ENCODE measurements at regions not wholly inside any gene's neighbourhood (a gene's known extent, or its start where the extent isn't known, plus 50 kb on each side); places are given as distances from the start of the nearest gene placed in this dataset.
A peak's percentile ranks its signal among the peaks of the same experiment; 100 is the strongest.

DNA sequence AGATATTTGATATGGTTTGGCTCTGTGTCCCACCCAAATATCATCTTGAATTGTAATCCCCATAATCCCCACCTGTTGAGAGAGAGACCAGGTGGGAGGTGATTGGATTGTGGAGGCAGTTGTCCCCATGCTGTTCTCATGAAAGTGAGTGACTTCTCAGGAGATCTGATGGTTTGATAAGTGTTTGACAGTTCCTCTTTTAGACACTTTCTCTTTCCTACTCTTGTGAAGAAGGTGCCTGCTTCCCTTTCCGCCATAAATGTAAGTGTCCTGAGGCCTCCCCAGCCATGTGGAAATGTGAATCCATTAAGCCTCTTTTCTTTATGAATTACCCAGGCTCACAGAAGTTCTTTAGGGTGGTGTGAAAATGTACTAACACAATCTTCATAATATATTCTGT lies 1404.0 kb upstream of the ADGRB3 start:
- in situ Hi-C loops (cut with HindIII; ENCODE audit: low pct_ligation_motif_present, low sequenced_read_pairs), result no loop called here
- TF ChIP-seq, protein P1, sequence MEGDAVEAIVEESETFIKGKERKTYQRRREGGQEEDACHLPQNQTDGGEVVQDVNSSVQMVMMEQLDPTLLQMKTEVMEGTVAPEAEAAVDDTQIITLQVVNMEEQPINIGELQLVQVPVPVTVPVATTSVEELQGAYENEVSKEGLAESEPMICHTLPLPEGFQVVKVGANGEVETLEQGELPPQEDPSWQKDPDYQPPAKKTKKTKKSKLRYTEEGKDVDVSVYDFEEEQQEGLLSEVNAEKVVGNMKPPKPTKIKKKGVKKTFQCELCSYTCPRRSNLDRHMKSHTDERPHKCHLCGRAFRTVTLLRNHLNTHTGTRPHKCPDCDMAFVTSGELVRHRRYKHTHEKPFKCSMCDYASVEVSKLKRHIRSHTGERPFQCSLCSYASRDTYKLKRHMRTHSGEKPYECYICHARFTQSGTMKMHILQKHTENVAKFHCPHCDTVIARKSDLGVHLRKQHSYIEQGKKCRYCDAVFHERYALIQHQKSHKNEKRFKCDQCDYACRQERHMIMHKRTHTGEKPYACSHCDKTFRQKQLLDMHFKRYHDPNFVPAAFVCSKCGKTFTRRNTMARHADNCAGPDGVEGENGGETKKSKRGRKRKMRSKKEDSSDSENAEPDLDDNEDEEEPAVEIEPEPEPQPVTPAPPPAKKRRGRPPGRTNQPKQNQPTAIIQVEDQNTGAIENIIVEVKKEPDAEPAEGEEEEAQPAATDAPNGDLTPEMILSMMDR (IDR thresholded peaks at IDR 0.05; ENCODE audit: low read depth, low read length, missing control alignments), result no peak
- no peak for DNase-seq
- H3K4me3 ChIP-seq (ENCODE audit: low read depth, low read length), result no peak overlapping the region
- H3K36me3 ChIP-seq (replicated peaks), result no peaks in the 10 kb centered on the region
- H3K27ac ChIP-seq, result no peak overlapping the region
- no peaks in the 10 kb centered on the region for H3K27me3 ChIP-seq (replicated peaks)

DNA sequence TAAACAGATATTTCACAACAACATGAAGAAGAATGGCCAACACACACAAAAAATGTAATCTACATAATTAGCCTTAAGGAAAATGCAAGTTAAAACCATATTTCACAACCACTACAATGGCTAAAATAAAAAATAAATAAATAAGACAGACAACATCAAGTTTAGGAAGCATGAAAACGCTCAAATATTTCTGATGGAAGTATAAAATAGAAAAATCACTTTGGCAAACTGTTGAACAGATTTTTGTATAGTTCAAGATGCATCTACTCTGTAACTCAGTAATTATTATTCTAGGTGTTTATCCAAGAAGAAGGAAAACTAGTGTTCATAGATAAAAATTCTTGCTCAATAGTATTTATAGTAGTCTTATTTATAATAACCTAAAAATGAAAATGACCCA lies 1410.1 kb upstream of the ADGRB3 start:
- H3K27ac ChIP-seq, result no peak overlapping the region
- in situ Hi-C loops (cut with HindIII; ENCODE audit: low pct_ligation_motif_present, low sequenced_read_pairs), result no loop called here
- no peak for DNase-seq
- no peaks in the 10 kb centered on the region for H3K27me3 ChIP-seq (replicated peaks)
- H3K36me3 ChIP-seq (replicated peaks), result no peaks in the 10 kb centered on the region
- TF ChIP-seq, protein P1 (IDR thresholded peaks at IDR 0.05; ENCODE audit: low read depth, low read length, missing control alignments), result no peak
- no peak overlapping the region for H3K4me3 ChIP-seq (ENCODE audit: low read depth, low read length)

DNA sequence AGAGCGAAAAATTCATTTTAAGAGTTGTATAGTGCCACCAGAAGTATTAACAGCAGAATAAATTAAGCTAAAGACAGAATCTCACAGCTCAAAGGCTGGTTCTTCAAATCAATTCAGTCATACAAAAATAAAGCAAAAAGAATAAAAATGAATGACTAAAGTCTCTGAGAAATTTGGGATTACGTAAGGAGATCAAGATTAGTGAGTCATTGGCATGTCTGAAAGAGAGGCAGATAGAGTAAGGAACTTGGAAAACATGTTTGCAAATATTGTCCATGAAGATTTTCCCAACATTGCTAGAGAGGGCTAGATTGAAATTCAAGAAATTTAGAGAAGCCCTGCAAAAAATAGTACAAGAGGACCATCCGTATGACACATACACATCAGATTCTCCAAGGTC lies 1413.9 kb upstream of the ADGRB3 start:
- DNase-seq, result no peak
- no peak overlapping the region for H3K4me3 ChIP-seq (ENCODE audit: low read depth, low read length)
- no peaks in the 10 kb centered on the region for H3K36me3 ChIP-seq (replicated peaks)
- H3K27ac ChIP-seq, result no peak overlapping the region
- in situ Hi-C loops (cut with HindIII; ENCODE audit: low pct_ligation_motif_present, low sequenced_read_pairs), result no loop called here
- TF ChIP-seq, protein P1 (IDR thresholded peaks at IDR 0.05; ENCODE audit: low read depth, low read length, missing control alignments), result no peak
- H3K27me3 ChIP-seq (replicated peaks), result no peaks in the 10 kb centered on the region

DNA sequence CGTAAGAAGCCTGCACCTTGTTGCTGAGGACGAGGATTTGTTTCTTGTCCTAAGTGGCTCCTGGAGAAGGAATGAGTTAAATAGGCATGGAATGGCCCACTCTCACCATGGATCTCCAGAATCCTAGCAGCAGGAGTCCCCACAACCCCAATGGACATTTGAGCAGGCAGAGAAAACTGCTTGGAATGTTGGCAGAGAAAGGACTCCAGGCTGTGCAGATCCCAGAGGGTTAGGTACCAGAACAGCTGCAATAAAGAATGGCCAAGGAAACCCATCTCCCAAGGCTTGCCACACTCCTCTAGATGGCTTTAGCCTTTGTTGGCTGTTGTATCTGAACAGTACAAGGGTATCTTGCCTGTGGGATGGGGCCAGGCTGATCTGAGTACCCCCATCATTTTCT lies 1415.7 kb upstream of the ADGRB3 start:
- Histone ChIP-seq H3K36me3 (replicated peaks) (no peaks in the 10 kb centered on the region), H3K4me3 (ENCODE audit: low read depth, low read length) (no peak overlapping the region), H3K27ac (no peak overlapping the region), H3K27me3 (replicated peaks) (no peaks in the 10 kb centered on the region)
- TF ChIP-seq, protein P1 (IDR thresholded peaks at IDR 0.05; ENCODE audit: low read depth, low read length, missing control alignments), result no peak
- DNase-seq, result no peak
- in situ Hi-C loops (cut with HindIII; ENCODE audit: low pct_ligation_motif_present, low sequenced_read_pairs), result no loop called here

DNA sequence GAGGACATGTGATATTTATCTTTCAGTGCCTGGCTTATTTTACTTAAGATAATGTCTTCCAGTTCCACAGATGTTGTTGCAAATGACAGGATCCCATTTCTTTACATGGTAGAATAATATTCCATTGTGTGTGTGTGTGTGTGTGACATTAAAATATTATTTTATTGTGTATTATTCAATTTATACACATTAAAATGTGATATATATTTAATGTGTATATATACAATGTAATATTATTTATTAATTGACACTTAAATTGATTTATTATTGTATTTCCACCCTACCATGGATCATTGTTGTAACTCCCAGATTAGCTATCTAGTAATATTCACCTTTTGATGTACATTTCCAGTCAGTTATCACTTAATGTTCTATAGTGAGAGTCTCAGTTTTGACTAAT lies 1422.5 kb upstream of the ADGRB3 start:
- H3K36me3 ChIP-seq (replicated peaks), result no peaks in the 10 kb centered on the region
- no peak for DNase-seq
- no peak overlapping the region for H3K4me3 ChIP-seq (ENCODE audit: low read depth, low read length)
- TF ChIP-seq, protein P1 (IDR thresholded peaks at IDR 0.05; ENCODE audit: low read depth, low read length, missing control alignments), result no peak
- in situ Hi-C loops (cut with HindIII; ENCODE audit: low pct_ligation_motif_present, low sequenced_read_pairs), result no loop called here
- no peak overlapping the region for H3K27ac ChIP-seq
- no peaks in the 10 kb centered on the region for H3K27me3 ChIP-seq (replicated peaks)

DNA sequence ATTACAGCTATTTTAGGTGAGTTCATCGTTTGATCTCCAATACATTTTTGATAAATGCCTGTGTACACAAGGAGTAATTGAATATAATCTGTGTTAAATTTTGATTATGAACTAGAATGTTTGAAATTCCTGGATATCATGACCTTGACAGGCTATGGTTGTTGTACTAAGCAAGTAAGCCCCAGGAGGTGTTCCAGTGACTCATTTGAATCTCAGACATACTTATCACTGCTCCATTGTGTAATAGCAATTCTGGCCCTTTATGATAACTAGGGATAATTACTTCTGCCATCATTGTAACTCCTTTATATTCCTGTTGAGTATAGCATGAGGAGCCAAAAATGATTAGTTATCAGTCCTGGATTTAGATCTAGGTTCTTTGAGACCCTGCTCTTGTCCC lies 1424.6 kb upstream of the ADGRB3 start:
- no peaks in the 10 kb centered on the region for H3K36me3 ChIP-seq (replicated peaks)
- in situ Hi-C loops (cut with HindIII; ENCODE audit: low pct_ligation_motif_present, low sequenced_read_pairs), result no loop called here
- no peak overlapping the region for H3K27ac ChIP-seq
- no peak overlapping the region for H3K4me3 ChIP-seq (ENCODE audit: low read depth, low read length)
- peak; percentile 23 for DNase-seq
- TF ChIP-seq, protein P1 (IDR thresholded peaks at IDR 0.05; ENCODE audit: low read depth, low read length, missing control alignments), result no peak
- no peaks in the 10 kb centered on the region for H3K27me3 ChIP-seq (replicated peaks)

Measured in brain microvascular endothelial cell (primary cell).